Cerebellar nuclear complex (tissue), 1 donor: ENCODE measurements at regions not wholly inside any gene's neighbourhood (a gene's known extent, or its start where the extent isn't known, plus 50 kb on each side); places are given as distances from the start of the nearest gene placed in this dataset.
A peak's percentile ranks its signal among the peaks of the same experiment; 100 is the strongest.

Experiments
- DNase-seq, 2 experiments: peaks; one replicate each; lab custom pipeline; 2025; lab: John Stamatoyannopoulos, UW

GRCh38 chr1:73953586-73953985 lies 244.4 kb downstream of the LRRIQ3 start:
- peak; percentile 13 to 81 for DNase-seq

- peak in 1 of 2 experiments; percentile 48 for DNase-seq
These were observed 244.8 kb downstream of the LRRIQ3 start for GRCh38 chr1:73953186-73953585.

DNA sequence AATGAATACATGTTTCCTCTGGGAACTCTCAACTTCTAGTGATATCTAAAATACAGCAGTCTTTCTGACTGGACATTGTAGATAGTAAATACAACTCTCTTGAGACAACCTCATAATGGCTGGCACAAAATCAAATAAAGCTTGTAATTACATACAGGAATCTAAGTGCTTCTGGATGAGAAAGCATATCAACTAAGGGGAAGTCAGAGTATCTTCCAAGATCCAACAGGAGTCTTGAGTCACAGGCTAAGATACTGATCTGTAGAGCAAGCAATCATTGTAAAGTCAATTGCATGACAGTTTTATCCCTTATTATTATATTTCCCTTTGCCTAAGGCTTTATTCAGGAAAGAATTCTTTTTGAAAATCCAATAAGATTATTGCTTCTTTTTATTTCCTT lies 249.9 kb downstream of the LRRIQ3 start:
- no peak for DNase-seq

DNA sequence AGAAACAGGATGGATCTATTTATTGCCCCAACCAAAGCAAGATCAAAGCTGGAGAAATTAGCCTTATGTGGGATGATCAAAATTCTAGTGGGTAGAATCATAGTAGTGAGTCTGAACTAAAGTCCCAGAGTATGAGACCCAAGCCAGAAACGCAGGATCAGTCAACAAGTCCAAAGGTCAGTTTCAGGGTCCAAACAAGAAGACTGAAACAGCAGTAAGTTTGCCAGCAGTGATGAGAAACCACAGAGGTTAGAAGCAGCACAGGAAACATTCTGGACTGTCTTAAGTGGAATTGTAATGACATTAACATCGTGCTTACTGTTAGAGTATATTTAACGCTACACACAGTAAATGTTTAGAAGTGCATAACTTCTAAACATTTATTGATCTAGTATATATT lies 251.0 kb downstream of the LRRIQ3 start:
- no peak for DNase-seq

DNA sequence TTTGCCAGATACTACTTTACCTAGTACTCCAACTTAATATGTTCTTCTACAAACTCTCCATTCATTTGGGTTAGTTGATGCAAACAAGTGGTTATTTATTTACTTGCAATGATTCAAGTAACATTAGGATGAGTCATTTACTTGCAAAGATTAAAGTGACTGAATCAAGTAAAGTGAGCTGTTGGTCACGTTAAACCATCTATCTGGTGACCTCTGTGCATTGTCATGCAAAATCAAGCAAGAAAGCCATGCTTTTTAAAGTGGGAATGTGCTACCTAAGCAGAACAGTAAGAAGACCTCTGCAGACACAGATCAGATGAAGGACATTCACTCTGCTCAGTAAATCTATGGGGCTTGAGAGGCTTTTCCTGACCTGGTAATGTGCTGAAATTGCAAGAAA lies 254.7 kb downstream of the LRRIQ3 start:
- no peak for DNase-seq

DNA sequence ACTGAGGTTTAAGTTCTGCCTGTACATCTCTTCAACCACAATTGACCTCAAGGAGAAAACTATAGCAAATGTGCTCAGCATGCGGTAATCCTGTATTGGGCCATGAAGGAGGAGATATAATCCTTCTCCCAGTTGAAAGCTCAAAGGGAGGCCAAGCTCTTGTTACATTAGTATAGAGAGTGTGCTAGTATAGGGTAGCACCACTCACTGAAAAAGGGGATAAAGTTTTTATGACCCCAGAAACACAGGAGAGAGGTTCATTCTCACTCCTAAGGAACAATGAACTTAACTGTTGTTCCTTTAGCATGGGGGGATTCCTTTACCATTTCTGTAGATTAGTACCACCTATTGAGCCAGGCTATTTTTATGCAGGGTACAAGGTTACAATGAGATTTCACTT lies 267.7 kb downstream of the LRRIQ3 start:
- no peak for DNase-seq

- DNase-seq: peak; percentile 41 to 52
These were observed 283.0 kb downstream of the LRRIQ3 start for GRCh38 chr1:73914951-73915350.

DNA sequence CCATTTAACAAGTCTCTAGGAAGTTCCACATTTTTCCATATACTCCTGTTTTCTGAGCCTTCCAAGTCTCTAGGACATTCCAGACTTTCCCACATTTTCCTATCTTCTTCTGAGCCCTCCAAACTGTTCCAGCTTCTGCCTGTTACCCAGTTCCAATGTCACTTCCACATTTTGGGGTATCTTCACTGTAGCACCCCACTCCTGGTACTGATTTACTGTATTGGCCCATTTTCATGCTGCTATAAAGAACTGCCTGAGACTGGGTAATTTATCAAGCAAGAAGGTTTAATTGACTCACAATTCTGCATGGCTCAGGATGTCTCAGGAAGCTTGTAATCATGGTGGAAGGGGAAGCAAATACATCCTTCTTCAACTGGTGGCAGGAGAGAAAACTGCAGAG lies 285.0 kb downstream of the LRRIQ3 start:
- DNase-seq: no peak

DNA sequence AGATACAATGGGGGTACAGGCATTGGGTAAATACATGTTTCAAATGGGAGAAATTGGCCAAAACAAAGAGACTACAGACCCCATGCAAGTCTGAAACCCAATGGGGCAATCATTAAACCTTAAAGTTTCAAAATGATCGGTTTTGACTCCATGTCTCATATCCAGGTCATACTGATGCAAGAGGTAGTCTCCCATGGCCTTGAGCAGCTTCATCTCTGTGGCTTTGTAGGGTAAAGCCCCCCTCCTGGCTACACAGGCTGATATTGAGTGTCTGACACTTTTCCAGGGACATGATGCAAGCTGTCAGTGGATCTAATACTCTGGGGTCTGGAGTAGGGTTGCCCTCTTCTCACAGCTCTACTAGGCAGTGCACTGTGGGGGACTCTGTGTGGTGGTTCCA lies 286.1 kb downstream of the LRRIQ3 start:
- no peak for DNase-seq

DNA sequence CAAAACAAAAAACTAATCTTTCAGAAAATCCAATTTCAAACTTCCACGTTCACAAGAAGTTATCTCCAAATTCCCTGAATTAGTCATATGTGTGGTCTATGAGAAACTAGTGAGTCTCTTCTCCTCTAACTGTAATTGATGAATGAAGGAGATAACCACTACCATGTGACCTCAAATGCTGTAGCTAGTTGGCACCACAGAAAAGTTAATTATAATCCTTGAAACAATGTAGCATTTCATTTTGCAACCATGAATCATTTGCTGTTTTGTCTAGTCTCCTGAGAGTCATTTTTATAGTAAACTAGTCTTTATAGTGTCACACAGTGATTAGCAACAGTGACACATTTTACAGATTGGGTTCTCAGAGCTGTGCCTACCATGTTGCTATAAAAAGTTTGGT lies 287.5 kb downstream of the LRRIQ3 start:
- DNase-seq: no peak

DNA sequence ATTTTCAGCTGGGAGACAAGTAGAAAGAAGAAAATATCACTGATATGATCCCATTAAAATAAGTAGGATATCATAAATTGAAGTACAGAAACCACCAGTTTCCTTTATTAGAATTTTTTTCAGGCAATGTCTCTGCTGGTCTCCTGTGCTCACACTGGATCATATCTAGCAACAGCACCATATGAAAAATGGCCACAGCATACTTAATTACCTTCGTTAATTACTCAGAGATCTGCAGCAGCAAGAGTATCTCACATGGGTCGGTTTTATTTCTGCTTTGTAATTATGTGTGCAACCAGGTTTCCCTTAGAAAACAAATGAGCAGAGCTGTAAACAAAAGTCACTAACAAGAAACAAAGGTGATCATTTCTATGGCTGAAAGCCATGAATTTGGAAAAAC lies 287.9 kb downstream of the LRRIQ3 start:
- no peak for DNase-seq

DNA sequence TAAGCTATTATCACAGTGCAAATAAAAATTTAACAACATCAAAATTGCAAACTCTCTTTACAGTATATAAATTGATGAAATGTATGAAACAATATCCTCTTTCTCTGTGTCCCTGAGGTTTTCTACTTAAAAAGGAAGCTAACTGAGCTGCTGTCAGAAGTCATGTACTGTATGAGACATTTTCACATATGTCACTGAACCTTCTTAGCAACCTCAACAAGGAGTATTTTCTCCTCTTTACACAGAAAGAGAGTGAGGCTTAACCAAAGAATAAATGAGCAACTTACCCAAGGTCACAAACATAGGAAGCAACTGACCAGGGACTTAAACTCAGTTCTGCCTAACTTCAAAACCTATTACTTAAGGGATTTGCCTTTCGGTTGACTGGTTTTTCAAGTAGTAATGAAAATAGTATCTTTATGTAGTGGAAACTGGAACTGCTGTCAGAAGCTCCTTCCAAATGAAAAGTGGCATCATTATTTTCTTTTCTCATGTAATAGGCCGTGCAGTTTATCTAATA lies 288.9 kb downstream of the LRRIQ3 start:
- DNase-seq: no peak

DNA sequence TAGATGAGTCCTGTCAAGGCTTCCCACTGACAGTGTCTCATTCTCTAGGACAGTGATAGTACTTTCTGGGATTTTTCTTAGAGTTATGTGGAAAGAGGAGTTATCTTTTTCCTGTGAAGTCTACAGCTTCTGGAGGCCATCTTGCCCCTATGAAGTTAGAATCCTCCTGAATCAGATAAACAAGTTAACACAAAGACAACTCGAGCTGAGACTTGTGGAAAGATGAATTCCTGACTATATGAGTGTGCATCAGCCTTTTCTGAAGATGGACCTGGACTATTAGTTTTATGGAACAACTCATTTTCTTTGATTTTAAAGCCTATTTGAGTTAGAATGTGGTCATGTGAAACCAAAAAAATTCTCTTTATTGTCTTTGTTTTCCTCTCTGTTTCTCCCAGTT lies 290.9 kb downstream of the LRRIQ3 start:
- no peak for DNase-seq

DNA sequence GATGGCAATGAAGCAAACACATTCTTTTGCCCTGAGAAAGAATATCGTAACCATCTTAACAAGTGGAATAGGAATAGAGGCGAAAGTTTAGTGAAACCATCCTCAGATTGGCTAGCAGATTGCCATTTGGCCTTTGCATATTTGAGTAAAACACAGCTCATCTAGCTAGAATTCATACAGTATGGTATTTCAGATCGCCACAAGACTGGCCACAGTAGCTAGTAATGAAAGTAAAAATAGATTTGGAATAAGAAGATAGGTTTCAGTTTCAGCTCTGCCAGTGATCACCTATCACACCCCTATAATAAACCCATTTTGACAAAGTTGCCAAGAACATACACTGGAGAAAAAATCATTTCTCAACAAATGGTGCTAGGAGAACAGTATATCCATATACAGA lies 294.9 kb downstream of the LRRIQ3 start:
- no peak for DNase-seq

- no peak for DNase-seq
These were observed 296.2 kb downstream of the LRRIQ3 start for GRCh38 chr1:73901738-73902137.

DNA sequence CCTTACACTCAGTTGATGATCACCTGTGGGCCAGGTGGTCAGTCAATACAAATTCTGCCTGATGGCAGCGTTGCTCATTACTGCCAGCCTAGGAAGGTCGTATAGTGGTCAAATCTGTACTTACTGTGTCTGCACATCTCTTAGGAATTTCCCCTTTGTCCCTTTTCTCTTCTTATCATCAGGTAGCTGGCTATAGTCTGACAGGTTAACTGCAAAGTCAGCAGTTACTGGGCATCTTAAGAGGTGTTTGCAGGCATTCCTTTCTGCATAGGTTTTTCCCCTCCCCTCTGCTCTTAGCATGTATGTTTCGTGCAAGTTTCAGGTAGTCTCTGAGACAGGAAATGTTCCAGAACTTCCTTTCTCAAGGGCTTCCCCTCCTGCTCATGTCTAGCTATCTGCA lies 298.7 kb downstream of the LRRIQ3 start:
- no peak for DNase-seq

DNA sequence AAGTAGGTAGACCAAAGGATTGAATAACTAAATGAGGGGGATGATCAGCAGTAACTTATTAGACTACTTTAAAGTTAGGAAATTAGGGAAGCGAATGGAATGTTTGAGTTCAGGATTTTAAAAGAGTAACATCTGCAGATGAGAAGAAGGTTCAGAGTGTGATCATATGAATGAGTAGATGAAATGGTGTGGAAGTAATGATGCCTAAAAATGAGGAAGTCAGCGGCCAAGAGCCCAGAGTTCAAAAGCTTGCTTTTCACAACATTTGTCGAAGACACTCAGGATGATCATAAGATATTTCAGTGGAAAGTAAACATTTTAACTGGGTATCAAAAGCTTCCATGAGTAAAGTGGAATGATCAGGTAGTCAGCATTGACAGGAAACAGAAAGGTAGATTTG lies 299.4 kb downstream of the LRRIQ3 start:
- DNase-seq: no peak

- peak; percentile 88 to 93 for DNase-seq
These were observed 310.6 kb downstream of the LRRIQ3 start for GRCh38 chr1:73887412-73887811.

DNA sequence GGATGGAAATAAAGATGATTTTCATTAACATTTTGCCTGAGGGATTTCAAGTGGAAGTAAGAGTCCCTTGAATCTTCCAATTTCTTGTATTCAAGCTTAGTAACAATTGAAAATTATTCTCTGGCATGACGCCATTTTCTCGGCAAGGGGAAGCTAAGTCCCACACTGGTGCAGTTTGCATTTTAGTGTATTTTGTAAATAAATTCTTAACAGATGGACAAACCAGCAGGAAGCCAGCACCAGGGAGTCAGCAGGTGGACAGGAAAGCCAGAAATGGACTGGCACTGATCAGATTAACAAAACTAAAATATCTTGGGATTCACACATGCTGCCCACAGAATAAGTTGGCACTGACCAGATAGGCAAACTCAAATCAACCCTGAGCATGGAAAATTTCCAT lies 311.3 kb downstream of the LRRIQ3 start:
- DNase-seq: peak; percentile 91 to 94

- DNase-seq: no peak
These were observed 323.2 kb downstream of the LRRIQ3 start for GRCh38 chr1:73874806-73875205.

DNA sequence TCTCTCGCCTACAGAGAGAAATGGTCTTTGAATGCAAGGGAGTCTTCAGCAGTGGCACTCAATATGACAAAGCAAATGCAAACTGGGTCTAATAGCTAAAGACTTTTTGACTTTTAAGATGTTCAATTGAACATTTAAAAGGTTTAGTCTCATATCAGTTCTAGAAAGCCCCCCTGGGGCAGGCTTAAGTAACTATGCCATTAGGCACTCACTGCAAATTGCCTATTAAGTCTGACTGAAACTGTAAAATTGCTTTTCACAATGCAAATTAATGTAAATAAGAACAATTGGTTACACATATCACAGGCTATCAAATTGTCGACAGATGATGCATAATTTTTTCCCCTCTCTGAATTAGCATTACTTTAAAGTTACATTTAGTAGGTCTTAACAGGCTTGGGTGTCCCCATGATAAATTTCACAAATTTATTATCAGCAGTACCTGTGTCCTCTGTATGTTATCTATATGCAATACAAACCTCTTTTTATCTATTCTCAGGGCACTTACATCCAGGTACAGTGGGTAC lies 329.1 kb downstream of the LRRIQ3 start:
- DNase-seq: no peak

- DNase-seq: no peak
These were observed 335.6 kb downstream of the LRRIQ3 start for GRCh38 chr1:73862355-73862754.

DNA sequence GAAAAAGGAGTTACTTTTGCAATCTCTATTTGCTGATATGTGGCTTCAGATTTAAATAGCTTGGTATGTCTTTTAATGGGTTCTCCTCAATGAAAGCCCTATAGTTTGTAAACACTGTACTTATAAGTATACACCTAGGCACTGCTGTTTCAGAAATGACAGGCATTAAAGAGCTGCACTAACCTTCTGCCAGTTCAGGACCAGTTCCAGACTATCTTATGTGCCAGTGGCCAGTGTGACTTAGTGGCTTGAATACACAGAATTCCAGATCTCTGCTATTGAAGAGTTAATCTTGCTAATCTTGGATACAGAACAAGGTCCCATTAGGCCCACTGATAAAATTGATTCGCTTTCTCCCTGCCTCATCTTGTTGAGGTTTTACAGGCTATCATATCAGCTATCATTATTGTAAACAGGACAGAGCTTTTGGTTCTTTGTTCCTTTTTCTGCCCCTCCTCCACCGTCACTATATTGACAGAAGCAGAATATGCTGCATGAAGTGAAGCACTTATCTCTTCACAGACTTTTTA lies 337.5 kb downstream of the LRRIQ3 start:
- DNase-seq: no peak

GRCh38 chr1:73859227-73859626 lies 338.7 kb downstream of the LRRIQ3 start:
- no peak for DNase-seq
